ENCODE measurements at regions not wholly inside any gene's neighbourhood (a gene's known extent, or its start where the extent isn't known, plus 50 kb on each side); places are given as distances from the start of the nearest gene placed in this dataset.
A peak's percentile ranks its signal among the peaks of the same experiment; 100 is the strongest.

DNA sequence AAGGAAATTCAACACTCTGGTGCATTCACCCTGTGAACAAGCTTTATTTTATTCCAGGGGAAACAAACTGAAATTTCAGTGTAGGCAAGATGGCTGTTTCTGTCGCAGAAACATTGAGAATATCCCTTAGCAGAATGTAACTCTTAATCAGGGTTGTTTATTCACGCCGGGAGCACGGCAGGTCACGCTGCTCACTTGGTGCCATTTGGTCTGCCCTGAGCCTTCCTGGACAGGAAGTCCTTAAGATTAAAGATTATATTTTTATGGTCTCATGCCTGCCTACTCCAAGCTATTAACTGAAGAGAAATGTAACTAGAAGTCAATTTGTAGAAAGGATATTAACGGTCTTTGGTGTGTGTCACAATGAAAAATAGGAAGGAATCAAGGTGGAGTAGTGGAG, 185.3 kb upstream of the ARGLU1 start:
- dilution Hi-C loops (cut with MboI; ENCODE audit: extremely low pct_ligation_motif_present, low sequenced_read_pairs), result no loop called here
- Histone ChIP-seq H3K4me1 (ENCODE audit: control insufficient read depth, extremely low read depth, insufficient read depth, low read length) (peaks cover 16% of the 10 kb centered on the region), H4K20me1 (replicated peaks; ENCODE audit: control insufficient read depth, extremely low read depth, insufficient read depth, low read length) (no peaks in the 10 kb centered on the region), H3K36me3 (ENCODE audit: control insufficient read depth in 2 of 2, extremely low read depth in 1 of 2, insufficient read depth in 2 of 2, low read length in 2 of 2) (no peaks in the 10 kb centered on the region), H3K27me3 (ENCODE audit: control insufficient read depth in 2 of 2, insufficient read depth in 2 of 2, low read length in 2 of 2) (no peaks in the 10 kb centered on the region), H3K9me1 (replicated peaks; ENCODE audit: control insufficient read depth, extremely low read depth, insufficient read depth, low read length) (no peaks in the 10 kb centered on the region), H3K27ac (ENCODE audit: insufficient read depth, low read depth, low read length) (peak overlapping the region; percentile 44), H3K79me2 (ENCODE audit: control insufficient read depth, insufficient read depth, low read length) (no peaks in the 10 kb centered on the region), H3K9me3 (replicated peaks; ENCODE audit: control insufficient read depth, insufficient read depth, low read length) (no peaks in the 10 kb centered on the region), H2AFZ (ENCODE audit: low read depth, low read length) (peak overlapping the region; percentile 74), H3K9ac (replicated peaks; ENCODE audit: extremely low read depth, insufficient read depth, low read length) (peak overlapping the region; percentile 6), H3K4me2 (ENCODE audit: insufficient read depth, low read length) (peak overlapping the region; percentile 77), H3K4me3 (replicated peaks in 1 of 3; ENCODE audit: insufficient read depth in 1 of 3, low read depth in 1 of 3, low read length in 3 of 3) (no peak overlapping the region)
- TF ChIP-seq GATA2 (IDR thresholded peaks at IDR 0.05; ENCODE audit: insufficient read depth, insufficient read length, low read depth, low read length), result peak; percentile 66
- TF ChIP-seq POLR2AphosphoS5 (IDR thresholded peaks at IDR 0.05; ENCODE audit: insufficient read depth, low read depth, low read length), result peak; percentile 19
- no peak for TF ChIP-seq FOS (IDR thresholded peaks at IDR 0.05; ENCODE audit: borderline replicate concordance, insufficient read depth, low read length)
- ChIA-PET POLR2A (no interaction called here), CTCF (interaction anchor here (0.6 to 0.9 kb wide), 3 partner anchors 21 to 175 kb away, joined by 3 read pairs; no protein-coding TSS in a partner anchor)
- FAIRE-seq (peak; percentile 86), DNase-seq (ENCODE audit: low read depth, low spot score) (peak; percentile 75)
- intact Hi-C loops (cut with micrococcal nuclease), result no loop called here
- no TSS peak for BruUV-seq (replicated peaks)

DNA sequence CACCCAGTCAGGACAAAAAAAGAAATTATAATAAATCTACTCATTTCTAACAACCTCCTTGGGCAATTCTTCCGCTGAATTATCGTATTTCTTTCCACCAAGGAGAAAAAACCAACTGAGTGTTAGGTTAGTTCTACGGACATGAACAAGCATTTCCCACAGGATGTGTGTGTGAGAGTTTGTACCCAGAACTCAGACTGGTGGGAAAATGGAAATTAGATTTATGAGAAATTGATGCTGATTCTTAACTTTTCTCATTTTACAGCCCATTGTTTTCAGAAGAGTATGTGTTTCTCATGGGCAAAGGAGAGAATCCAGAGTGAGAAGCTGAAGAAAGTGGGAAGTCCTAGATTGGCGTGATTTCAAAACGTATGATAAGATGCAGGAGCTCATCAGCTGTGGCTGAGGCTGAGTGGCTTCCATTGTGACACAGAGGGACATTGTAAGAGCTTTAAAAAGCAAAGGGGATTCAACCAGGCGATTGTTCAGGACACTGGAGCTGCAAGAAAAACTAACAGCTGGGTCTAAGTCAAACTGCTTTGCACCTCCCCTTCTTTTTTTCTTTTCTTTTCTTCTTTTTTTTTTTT, 184.7 kb upstream of the ARGLU1 start:
- TF ChIP-seq JUN (IDR thresholded peaks at IDR 0.05; ENCODE audit: borderline replicate concordance, insufficient read depth, insufficient read length, low read depth) (no peak), POLR2AphosphoS5 (IDR thresholded peaks at IDR 0.05; ENCODE audit: insufficient read depth, low read depth, low read length) (no peak), EZH2 (IDR thresholded peaks at IDR 0.05; ENCODE audit: borderline replicate concordance, low read depth, low read length, severe bottlenecking) (no peak), POLR2A (IDR thresholded peaks at IDR 0.05; ENCODE audit: low read depth, low read length) (no peak), MYC (IDR thresholded peaks at IDR 0.05; ENCODE audit: low read depth, low read length) (no peak), GATA2 (IDR thresholded peaks at IDR 0.05; ENCODE audit: insufficient read depth, insufficient read length, low read depth, low read length) (no peak), FOS (IDR thresholded peaks at IDR 0.05; ENCODE audit: borderline replicate concordance, insufficient read depth, low read length) (no peak)
- TF ChIP-seq, protein P1, sequence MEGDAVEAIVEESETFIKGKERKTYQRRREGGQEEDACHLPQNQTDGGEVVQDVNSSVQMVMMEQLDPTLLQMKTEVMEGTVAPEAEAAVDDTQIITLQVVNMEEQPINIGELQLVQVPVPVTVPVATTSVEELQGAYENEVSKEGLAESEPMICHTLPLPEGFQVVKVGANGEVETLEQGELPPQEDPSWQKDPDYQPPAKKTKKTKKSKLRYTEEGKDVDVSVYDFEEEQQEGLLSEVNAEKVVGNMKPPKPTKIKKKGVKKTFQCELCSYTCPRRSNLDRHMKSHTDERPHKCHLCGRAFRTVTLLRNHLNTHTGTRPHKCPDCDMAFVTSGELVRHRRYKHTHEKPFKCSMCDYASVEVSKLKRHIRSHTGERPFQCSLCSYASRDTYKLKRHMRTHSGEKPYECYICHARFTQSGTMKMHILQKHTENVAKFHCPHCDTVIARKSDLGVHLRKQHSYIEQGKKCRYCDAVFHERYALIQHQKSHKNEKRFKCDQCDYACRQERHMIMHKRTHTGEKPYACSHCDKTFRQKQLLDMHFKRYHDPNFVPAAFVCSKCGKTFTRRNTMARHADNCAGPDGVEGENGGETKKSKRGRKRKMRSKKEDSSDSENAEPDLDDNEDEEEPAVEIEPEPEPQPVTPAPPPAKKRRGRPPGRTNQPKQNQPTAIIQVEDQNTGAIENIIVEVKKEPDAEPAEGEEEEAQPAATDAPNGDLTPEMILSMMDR (IDR thresholded peaks at IDR 0.05; ENCODE audit: extremely low read depth in 1 of 2, insufficient read depth in 1 of 2, low read depth in 1 of 2, low read length in 2 of 2), result no peak
- TF ChIP-seq, protein P2, sequence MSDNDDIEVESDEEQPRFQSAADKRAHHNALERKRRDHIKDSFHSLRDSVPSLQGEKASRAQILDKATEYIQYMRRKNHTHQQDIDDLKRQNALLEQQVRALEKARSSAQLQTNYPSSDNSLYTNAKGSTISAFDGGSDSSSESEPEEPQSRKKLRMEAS (IDR thresholded peaks at IDR 0.05; ENCODE audit: insufficient read depth, insufficient read length), result no peak
- ChIA-PET CTCF (interaction anchor here (0.6 to 0.9 kb wide), 3 partner anchors 20 to 175 kb away, joined by 3 read pairs; no protein-coding TSS in a partner anchor), POLR2A (no interaction called here)
- Histone ChIP-seq H3K4me1 (ENCODE audit: control insufficient read depth, extremely low read depth, insufficient read depth, low read length) (peaks cover 16% of the 10 kb centered on the region), H3K27ac (ENCODE audit: insufficient read depth, low read depth, low read length) (peak overlapping the region; percentile 44), H3K36me3 (ENCODE audit: control insufficient read depth in 2 of 2, extremely low read depth in 1 of 2, insufficient read depth in 2 of 2, low read length in 2 of 2) (no peaks in the 10 kb centered on the region), H3K9ac (replicated peaks; ENCODE audit: extremely low read depth, insufficient read depth, low read length) (no peak overlapping the region), H4K20me1 (replicated peaks; ENCODE audit: control insufficient read depth, extremely low read depth, insufficient read depth, low read length) (no peaks in the 10 kb centered on the region), H3K27me3 (ENCODE audit: control insufficient read depth in 2 of 2, insufficient read depth in 2 of 2, low read length in 2 of 2) (no peaks in the 10 kb centered on the region), H3K9me3 (replicated peaks; ENCODE audit: control insufficient read depth, insufficient read depth, low read length) (no peaks in the 10 kb centered on the region), H2AFZ (ENCODE audit: low read depth, low read length) (peak overlapping the region; percentile 76), H3K9me1 (replicated peaks; ENCODE audit: control insufficient read depth, extremely low read depth, insufficient read depth, low read length) (no peaks in the 10 kb centered on the region), H3K4me2 (ENCODE audit: insufficient read depth, low read length) (peak overlapping the region; percentile 77), H3K79me2 (ENCODE audit: control insufficient read depth, insufficient read depth, low read length) (no peaks in the 10 kb centered on the region), H3K4me3 (replicated peaks in 1 of 3; ENCODE audit: insufficient read depth in 1 of 3, low read depth in 1 of 3, low read length in 3 of 3) (no peak overlapping the region)
- FAIRE-seq, result peak; percentile 81
- BruUV-seq (replicated peaks), result no TSS peak
- peak; percentile 73 for DNase-seq (ENCODE audit: low read depth, low spot score)
- intact Hi-C loops (cut with micrococcal nuclease) (no loop called here), dilution Hi-C loops (cut with MboI; ENCODE audit: extremely low pct_ligation_motif_present, low sequenced_read_pairs) (no loop called here)
